ENCODE measurements at regions not wholly inside any gene's neighbourhood (a gene's known extent, or its start where the extent isn't known, plus 50 kb on each side); places are given as distances from the start of the nearest gene placed in this dataset.

- no peaks in the 10 kb centered on the region for H3K27me3 ChIP-seq (replicated peaks; ENCODE audit: insufficient read depth, low read length)
- no peaks in the 10 kb centered on the region for H3F3A ChIP-seq (ENCODE audit: insufficient read depth, low read length)
- no peak overlapping the region for H3K9ac ChIP-seq (ENCODE audit: low read length)
- H3K4me1 ChIP-seq (ENCODE audit: low read length): peaks cover 12% of the 10 kb centered on the region; the same call in 1 of the 2 replicates
- no peak overlapping the region for H3K4me2 ChIP-seq (ENCODE audit: low read depth, low read length)
- no peak for TF ChIP-seq CTCF (IDR thresholded peaks at IDR 0.05; ENCODE audit: low read length)
- no peak for TF ChIP-seq EZH2 (optimal IDR thresholded peaks at IDR 0.05; ENCODE audit: low read depth, low read length)
- TF ChIP-seq EZH2phosphoT487 (IDR thresholded peaks at IDR 0.05; ENCODE audit: low read length): no peak
- no peaks in the 10 kb centered on the region for H3K9me3 ChIP-seq (replicated peaks; ENCODE audit: insufficient read depth, low read length)
- no peak overlapping the region for H3K4me3 ChIP-seq (ENCODE audit: low read length)
- no peak overlapping the region for H3K27ac ChIP-seq (ENCODE audit: low read length)
- H3K36me3 ChIP-seq (replicated peaks; ENCODE audit: insufficient read depth, low read length): no peaks in the 10 kb centered on the region
- H3K9me2 ChIP-seq (replicated peaks; ENCODE audit: insufficient read depth, low read length): no peaks in the 10 kb centered on the region
- no peaks in the 10 kb centered on the region for H3K79me2 ChIP-seq (ENCODE audit: low read length)
- no peak overlapping the region for H2AFZ ChIP-seq (ENCODE audit: low read length)
- no peaks in the 10 kb centered on the region for H4K20me1 ChIP-seq (ENCODE audit: insufficient read depth, low read length)
- no peak for DNase-seq
Measured at GRCh38 chr5:54841481-54841880, 143.9 kb downstream of the ESM1 start.

- H2AFZ ChIP-seq (ENCODE audit: low read length): no peak overlapping the region
- no peaks in the 10 kb centered on the region for H3F3A ChIP-seq (ENCODE audit: insufficient read depth, low read length)
- no peaks in the 10 kb centered on the region for H3K79me2 ChIP-seq (ENCODE audit: low read length)
- H3K36me3 ChIP-seq (replicated peaks; ENCODE audit: insufficient read depth, low read length): no peaks in the 10 kb centered on the region
- no peaks in the 10 kb centered on the region for H4K20me1 ChIP-seq (ENCODE audit: insufficient read depth, low read length)
- 0 out of 2 replicates have a peak, but pooled peaks cover 7% of the 10 kb centered on the region for H3K4me1 ChIP-seq (ENCODE audit: low read length)
- no peaks in the 10 kb centered on the region for H3K9me3 ChIP-seq (replicated peaks; ENCODE audit: insufficient read depth, low read length)
- DNase-seq: no peak
- H3K9ac ChIP-seq (ENCODE audit: low read length): no peak overlapping the region
- no peaks in the 10 kb centered on the region for H3K27me3 ChIP-seq (replicated peaks; ENCODE audit: insufficient read depth, low read length)
- TF ChIP-seq EZH2 (optimal IDR thresholded peaks at IDR 0.05; ENCODE audit: low read depth, low read length) (no peak), EZH2phosphoT487 (IDR thresholded peaks at IDR 0.05; ENCODE audit: low read length) (no peak), CTCF (IDR thresholded peaks at IDR 0.05; ENCODE audit: low read length) (no peak)
- H3K27ac ChIP-seq (ENCODE audit: low read length): no peak overlapping the region
- no peak overlapping the region for H3K4me2 ChIP-seq (ENCODE audit: low read depth, low read length)
- H3K9me2 ChIP-seq (replicated peaks; ENCODE audit: insufficient read depth, low read length): no peaks in the 10 kb centered on the region
- no peak overlapping the region for H3K4me3 ChIP-seq (ENCODE audit: low read length)
Measured at GRCh38 chr5:54838843-54839242, 146.6 kb downstream of the ESM1 start.

GRCh38 chr5:54837981-54838380 lies 147.4 kb downstream of the ESM1 start:
- H3K36me3 ChIP-seq (replicated peaks; ENCODE audit: insufficient read depth, low read length): no peaks in the 10 kb centered on the region
- no peaks in the 10 kb centered on the region for H3K27me3 ChIP-seq (replicated peaks; ENCODE audit: insufficient read depth, low read length)
- no peak overlapping the region for H3K4me2 ChIP-seq (ENCODE audit: low read depth, low read length)
- no peak overlapping the region for H2AFZ ChIP-seq (ENCODE audit: low read length)
- no peak overlapping the region for H3K27ac ChIP-seq (ENCODE audit: low read length)
- DNase-seq: no peak
- H3K4me1 ChIP-seq (ENCODE audit: low read length): 0 out of 2 replicates have a peak, but pooled peaks cover 7% of the 10 kb centered on the region
- H3F3A ChIP-seq (ENCODE audit: insufficient read depth, low read length): no peaks in the 10 kb centered on the region
- no peaks in the 10 kb centered on the region for H4K20me1 ChIP-seq (ENCODE audit: insufficient read depth, low read length)
- TF ChIP-seq CTCF (IDR thresholded peaks at IDR 0.05; ENCODE audit: low read length): no peak
- TF ChIP-seq EZH2phosphoT487 (IDR thresholded peaks at IDR 0.05; ENCODE audit: low read length): no peak
- TF ChIP-seq EZH2 (optimal IDR thresholded peaks at IDR 0.05; ENCODE audit: low read depth, low read length): no peak
- H3K9ac ChIP-seq (ENCODE audit: low read length): no peak overlapping the region
- H3K9me2 ChIP-seq (replicated peaks; ENCODE audit: insufficient read depth, low read length): no peaks in the 10 kb centered on the region
- H3K9me3 ChIP-seq (replicated peaks; ENCODE audit: insufficient read depth, low read length): no peaks in the 10 kb centered on the region
- H3K79me2 ChIP-seq (ENCODE audit: low read length): no peaks in the 10 kb centered on the region
- H3K4me3 ChIP-seq (ENCODE audit: low read length): no peak overlapping the region
